AG04449 (cell line): ENCODE measurements at regions not wholly inside any gene's neighbourhood (a gene's known extent, or its start where the extent isn't known, plus 50 kb on each side); places are given as distances from the start of the nearest gene placed in this dataset.

Experiments used
- CTCF ChIA-PET: fragments of 350-600 bp; formaldehyde crosslinking; extraction: SDS; loops from one replicate; lab custom pipeline; 2021; ENCODE audit warnings: antibody characterized with exemption; lab: Yijun Ruan, JAX
- POLR2A ChIA-PET: fragments of 400-600, 350-600 bp; formaldehyde crosslinking; extraction: SDS; loops from one replicate; lab custom pipeline; 2020; ENCODE audit warnings: antibody characterized with exemption, inconsistent platforms; lab: Yijun Ruan, JAX
- DNase-seq: peaks from one replicate; pipeline ENCODE4 v3.0.0-alpha.2; 2010; ENCODE audit warnings: low read depth, low spot score
- H3K4me3 ChIP-seq: 2 replicates; pipeline ENCODE4 v1.5.1; 2011; ENCODE audit warnings: low read depth, mild to moderate bottlenecking, control low read depth, low read length
- CTCF ChIP-seq: IDR thresholded peaks from one replicate; pipeline ENCODE4 v1.5.1; 2011; ENCODE audit warnings: mild to moderate bottlenecking, moderate library complexity, low read length, control low read depth, inconsistent platforms; ENCODE audit not compliant: insufficient read depth; ENCODE audit errors: missing control alignments

- no peak for TF ChIP-seq CTCF
- DNase-seq, result no peak
- ChIA-PET CTCF (no interaction called here), POLR2A (no interaction called here)
- H3K4me3 ChIP-seq, result no peak overlapping the region
Measured at GRCh38 chr3:13716540-13717221, 163.2 kb downstream of the WNT7A start.

- CTCF ChIA-PET, result no interaction called here
- POLR2A ChIA-PET, result no interaction called here
- DNase-seq, result no peak
- no peak for TF ChIP-seq CTCF
- H3K4me3 ChIP-seq, result no peak overlapping the region
Measured at GRCh38 chr3:13715961-13716360, 163.9 kb downstream of the WNT7A start.

- TF ChIP-seq CTCF, result no peak
- ChIA-PET CTCF (no interaction called here), POLR2A (no interaction called here)
- no peak overlapping the region for H3K4me3 ChIP-seq
- DNase-seq, result no peak
Measured at GRCh38 chr3:13715167-13715954, 164.5 kb downstream of the WNT7A start.

- no peak overlapping the region for H3K4me3 ChIP-seq
- ChIA-PET CTCF (no interaction called here), POLR2A (no interaction called here)
- no peak for TF ChIP-seq CTCF
- no peak for DNase-seq
Measured at GRCh38 chr3:13714251-13714916, 165.5 kb downstream of the FBLN2 start.

GRCh38 chr3:13713396-13713795, 164.5 kb downstream of the FBLN2 start:
- H3K4me3 ChIP-seq, result no peak overlapping the region
- POLR2A ChIA-PET, result no interaction called here
- no peak for DNase-seq
- TF ChIP-seq CTCF, result no peak
- CTCF ChIA-PET, result no interaction called here

- TF ChIP-seq CTCF, result no peak
- POLR2A ChIA-PET, result no interaction called here
- CTCF ChIA-PET, result no interaction called here
- no peak for DNase-seq
- no peak overlapping the region for H3K4me3 ChIP-seq
Measured at GRCh38 chr3:13712682-13713180, 163.8 kb downstream of the FBLN2 start.
